ENCODE measurements at regions not wholly inside any gene's neighbourhood (a gene's known extent, or its start where the extent isn't known, plus 50 kb on each side); places are given as distances from the start of the nearest gene placed in this dataset.

DNA sequence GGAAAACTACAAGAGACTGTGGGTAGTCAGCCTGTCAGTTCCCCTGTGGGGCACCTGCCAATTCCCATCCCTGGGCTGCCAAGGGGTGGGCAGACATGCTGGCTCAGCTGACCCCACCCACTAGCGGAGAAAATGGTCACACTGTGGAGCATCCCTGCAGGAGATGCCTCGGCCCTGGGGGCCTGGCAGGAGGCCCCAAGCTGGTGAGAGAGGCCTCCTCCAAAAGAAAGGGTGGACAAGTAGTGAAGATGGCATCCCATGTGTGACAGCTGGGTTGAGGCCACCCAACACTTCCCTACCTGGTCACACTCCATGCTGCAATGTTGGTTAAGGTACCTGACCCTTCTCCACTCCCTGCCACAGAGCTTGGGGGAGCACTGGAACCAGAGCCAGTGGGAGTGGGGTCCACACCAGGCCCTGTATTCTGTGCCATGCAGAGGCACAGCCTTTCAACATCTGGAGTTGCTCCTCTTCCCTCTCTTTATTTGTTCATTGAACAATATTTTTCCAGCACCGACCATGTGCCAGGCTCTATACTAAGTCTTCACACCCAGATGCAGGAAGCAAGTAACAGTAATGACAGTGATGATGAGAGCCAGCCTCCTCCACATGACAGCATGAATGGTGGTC lies 59.5 kb downstream of the KLHDC7A start:
- intact Hi-C loops (cut with DNase I, micrococcal nuclease), result no loop called here
- Histone ChIP-seq H3K4me1 (ENCODE audit: low read depth) (peaks cover 4% of the 10 kb centered on the region), H3K4me3 (no peak overlapping the region), H3K36me3 (ENCODE audit: low read depth) (no peaks in the 10 kb centered on the region), H3K9me3 (no peaks in the 10 kb centered on the region)
- TF ChIP-seq, protein P1, sequence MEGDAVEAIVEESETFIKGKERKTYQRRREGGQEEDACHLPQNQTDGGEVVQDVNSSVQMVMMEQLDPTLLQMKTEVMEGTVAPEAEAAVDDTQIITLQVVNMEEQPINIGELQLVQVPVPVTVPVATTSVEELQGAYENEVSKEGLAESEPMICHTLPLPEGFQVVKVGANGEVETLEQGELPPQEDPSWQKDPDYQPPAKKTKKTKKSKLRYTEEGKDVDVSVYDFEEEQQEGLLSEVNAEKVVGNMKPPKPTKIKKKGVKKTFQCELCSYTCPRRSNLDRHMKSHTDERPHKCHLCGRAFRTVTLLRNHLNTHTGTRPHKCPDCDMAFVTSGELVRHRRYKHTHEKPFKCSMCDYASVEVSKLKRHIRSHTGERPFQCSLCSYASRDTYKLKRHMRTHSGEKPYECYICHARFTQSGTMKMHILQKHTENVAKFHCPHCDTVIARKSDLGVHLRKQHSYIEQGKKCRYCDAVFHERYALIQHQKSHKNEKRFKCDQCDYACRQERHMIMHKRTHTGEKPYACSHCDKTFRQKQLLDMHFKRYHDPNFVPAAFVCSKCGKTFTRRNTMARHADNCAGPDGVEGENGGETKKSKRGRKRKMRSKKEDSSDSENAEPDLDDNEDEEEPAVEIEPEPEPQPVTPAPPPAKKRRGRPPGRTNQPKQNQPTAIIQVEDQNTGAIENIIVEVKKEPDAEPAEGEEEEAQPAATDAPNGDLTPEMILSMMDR (IDR thresholded peaks at IDR 0.05), result no peak
- no peak for DNase-seq
- no peak for ATAC-seq

DNA sequence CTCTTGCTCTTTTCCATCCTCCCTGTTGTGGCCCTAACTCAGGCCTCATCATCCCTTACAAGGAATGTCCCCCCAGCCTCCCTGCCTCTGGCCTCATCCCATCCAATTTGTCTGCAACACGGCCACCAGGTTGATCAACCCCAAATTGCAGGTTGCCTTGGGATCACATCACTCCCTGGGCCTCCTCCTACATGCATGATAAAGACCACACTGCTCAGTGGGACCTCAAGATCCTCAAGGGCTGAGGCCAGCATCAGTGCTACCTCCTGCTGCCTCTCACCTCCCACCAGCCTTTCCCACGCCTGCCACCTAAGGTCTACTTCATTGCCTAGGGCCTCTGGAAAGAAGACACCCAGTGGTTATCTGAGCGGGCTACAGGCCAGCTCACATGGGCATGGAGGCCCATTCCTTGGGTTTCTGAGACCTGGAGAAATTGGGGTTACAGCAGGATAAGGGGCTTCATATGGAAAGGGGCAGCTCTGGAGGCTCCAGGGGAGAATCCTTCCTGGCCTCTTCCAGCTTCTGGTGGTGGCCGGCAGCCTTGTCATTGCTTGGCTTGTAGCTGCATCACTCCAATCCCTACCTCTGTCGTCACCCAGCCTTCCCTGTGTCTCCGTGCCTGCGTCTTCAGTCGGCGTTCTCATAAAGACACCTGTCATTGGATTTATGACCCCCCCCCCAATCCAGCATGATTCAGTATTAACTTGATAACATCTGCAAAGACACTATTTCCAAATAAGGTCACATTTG lies 60.5 kb downstream of the KLHDC7A start:
- H3K9me3 ChIP-seq, result no peaks in the 10 kb centered on the region
- TF ChIP-seq, protein P1 (IDR thresholded peaks at IDR 0.05), result no peak
- DNase-seq (no peak), ATAC-seq (no peak)
- intact Hi-C loops (cut with DNase I, micrococcal nuclease), result no loop called here
- H3K4me1 ChIP-seq (ENCODE audit: low read depth), result peaks cover 5% of the 10 kb centered on the region
- H3K4me3 ChIP-seq, result no peak overlapping the region
- H3K36me3 ChIP-seq (ENCODE audit: low read depth), result no peaks in the 10 kb centered on the region

- peaks cover 7% of the 10 kb centered on the region for H3K4me1 ChIP-seq (ENCODE audit: low read depth)
- no peaks in the 10 kb centered on the region for H3K9me3 ChIP-seq
- TF ChIP-seq, protein P1 (IDR thresholded peaks at IDR 0.05), result no peak
- H3K36me3 ChIP-seq (ENCODE audit: low read depth), result no peaks in the 10 kb centered on the region
- no peak overlapping the region for H3K4me3 ChIP-seq
- no peak for ATAC-seq
- intact Hi-C loops (cut with DNase I, micrococcal nuclease), result no loop called here
- DNase-seq, result no peak
These were observed 61.6 kb downstream of the KLHDC7A start for GRCh38 chr1:18542351-18542750.

- intact Hi-C loops (cut with DNase I, micrococcal nuclease), result no loop called here
- Histone ChIP-seq H3K36me3 (ENCODE audit: low read depth) (no peaks in the 10 kb centered on the region), H3K4me1 (ENCODE audit: low read depth) (peaks cover 7% of the 10 kb centered on the region), H3K9me3 (no peaks in the 10 kb centered on the region), H3K4me3 (no peak overlapping the region)
- TF ChIP-seq, protein P1 (IDR thresholded peaks at IDR 0.05), result no peak
- DNase-seq (peak; percentile 55 to 65 (median 57)), ATAC-seq (peak; percentile 87)
These were observed 65.3 kb downstream of the KLHDC7A start for GRCh38 chr1:18546026-18546425.

DNA sequence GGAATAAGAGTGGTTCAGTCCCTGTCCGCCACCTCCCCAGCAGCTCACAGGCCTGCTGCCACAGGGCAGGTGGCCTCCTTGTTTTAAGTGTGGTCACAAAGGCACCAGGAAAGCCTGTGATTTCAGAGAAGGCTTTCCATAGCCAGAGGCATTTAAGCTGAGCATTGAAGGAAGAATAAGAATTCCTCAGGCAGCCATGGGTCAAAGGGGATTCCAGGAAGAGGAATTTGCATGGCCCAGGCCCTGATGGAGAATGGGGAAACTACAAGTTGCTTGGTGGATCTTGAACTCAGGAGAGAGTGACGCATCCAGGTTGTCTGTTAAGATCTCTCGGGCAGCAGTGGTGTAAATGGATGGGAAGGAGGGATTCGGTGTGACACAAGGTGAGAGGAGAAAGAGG lies 66.7 kb downstream of the KLHDC7A start:
- TF ChIP-seq, protein P1 (IDR thresholded peaks at IDR 0.05), result no peak
- H3K4me3 ChIP-seq, result no peak overlapping the region

More for the DNA sequence above, 66.7 kb downstream of the KLHDC7A start:
- no peak for ATAC-seq
- intact Hi-C loops (cut with DNase I, micrococcal nuclease), result no loop called here
- H3K9me3 ChIP-seq, result no peaks in the 10 kb centered on the region
- H3K36me3 ChIP-seq (ENCODE audit: low read depth), result no peaks in the 10 kb centered on the region
- H3K4me1 ChIP-seq (ENCODE audit: low read depth), result peaks cover 7% of the 10 kb centered on the region
- no peak for DNase-seq

Measured in mucosa of descending colon (tissue), 3 donors.